ENCODE measurements at regions not wholly inside any gene's neighbourhood (a gene's known extent, or its start where the extent isn't known, plus 50 kb on each side); places are given as distances from the start of the nearest gene placed in this dataset.

DNA sequence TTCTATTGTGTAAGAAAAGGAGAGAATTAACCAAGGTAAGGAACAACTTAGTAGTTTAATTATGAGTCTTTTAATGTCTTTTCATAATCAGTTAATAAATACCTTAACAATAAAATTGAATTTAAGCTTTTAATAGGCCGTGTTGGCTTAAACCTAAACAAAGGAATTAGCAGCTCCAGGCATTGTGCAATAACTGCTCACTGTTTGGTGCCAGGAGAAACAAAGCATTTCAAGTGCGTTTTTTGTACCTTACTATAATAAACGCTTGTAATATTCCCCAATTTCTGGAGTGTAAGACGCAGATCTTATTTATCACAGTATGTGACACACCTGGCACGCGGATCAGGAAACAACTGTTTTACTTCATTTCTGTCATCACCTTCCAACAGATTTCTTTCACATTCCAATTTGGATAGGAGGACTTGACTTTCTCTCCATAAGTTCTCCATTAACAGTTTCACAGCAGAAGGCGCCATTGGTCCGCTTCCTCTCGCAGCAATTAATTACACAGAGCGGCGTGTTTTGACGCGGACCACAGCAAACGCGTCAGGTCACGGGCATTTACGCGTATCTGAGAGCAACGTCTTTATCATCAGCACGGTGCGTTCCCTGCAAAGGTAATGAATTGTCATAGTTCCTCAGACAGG lies 335.8 kb upstream of the NT5E start:
- no peaks in the 10 kb centered on the region for H3K4me1 ChIP-seq (ENCODE audit: control insufficient read depth, insufficient read depth, low read length)
- no peak overlapping the region for H2BK15ac ChIP-seq (ENCODE audit: low read depth, low read length)
- no peak overlapping the region for H3K4ac ChIP-seq (ENCODE audit: low read depth, low read length)
- ChIA-PET POLR2A (ENCODE audit: unreplicated experiment) (no interaction called here), CTCF (no interaction called here)
- H3K9me1 ChIP-seq (ENCODE audit: insufficient read depth, low read length), result no peaks in the 10 kb centered on the region
- H2BK5ac ChIP-seq (ENCODE audit: low read depth, low read length, poor library complexity, severe bottlenecking), result no peak overlapping the region
- no peak overlapping the region for H3K56ac ChIP-seq (ENCODE audit: extremely low read depth, insufficient read depth, low read length)
- H2AFZ ChIP-seq (replicated peaks; ENCODE audit: low read length, poor library complexity), result peak overlapping the region; percentile 40
- no peak overlapping the region for H3K18ac ChIP-seq (ENCODE audit: low read depth, low read length)
- H3K27me3 ChIP-seq (ENCODE audit: control insufficient read depth, insufficient read depth, low read length), result peaks cover 2% of the 10 kb centered on the region
- DNase-seq (no peak), ATAC-seq (ENCODE audit: low read depth) (no peak)
- no peak overlapping the region for H4K8ac ChIP-seq (ENCODE audit: low read depth in 2 of 2, low read length in 2 of 2)
- H3K9me3 ChIP-seq (ENCODE audit: control insufficient read depth, insufficient read depth, low read length), result no peaks in the 10 kb centered on the region
- no peak overlapping the region for H2BK120ac ChIP-seq (ENCODE audit: low read depth, low read length)
- H2AK5ac ChIP-seq (ENCODE audit: low read depth, low read length), result no peak overlapping the region
- dilution Hi-C loops (cut with HindIII; ENCODE audit: low sequenced_read_pairs, unreplicated experiment), result no loop called here
- no peaks in the 10 kb centered on the region for H3K79me1 ChIP-seq (ENCODE audit: low read depth in 1 of 2, low read length in 2 of 2)
- intact Hi-C loops (cut with micrococcal nuclease), result no loop called here
- no TSS peak for BruUV-seq (replicated peaks)
- in situ Hi-C loops (cut with MboI; ENCODE audit: low sequenced_read_pairs), result no loop called here
- no CpG with 5 or more reads among the region's 21 CpGs for WGBS, 2 experiments (ENCODE audit: extremely low coverage in 2 of 2, insufficient read length in 1 of 2)
- H3K4me3 ChIP-seq (ENCODE audit: insufficient read depth, low read depth, low read length), result no peak overlapping the region
- TF ChIP-seq CHD1 (IDR thresholded peaks at IDR 0.05; ENCODE audit: low read depth, low read length) (no peak), POLR2A (IDR thresholded peaks at IDR 0.05; ENCODE audit: low read depth, low read length) (no peak), USF2 (IDR thresholded peaks at IDR 0.05; ENCODE audit: low read depth, low read length) (no peak), CEBPB (IDR thresholded peaks at IDR 0.05; ENCODE audit: low read depth, low read length) (peak; percentile 73), RCOR1 (IDR thresholded peaks at IDR 0.05; ENCODE audit: insufficient replicate concordance, low read length) (no peak), MAZ (IDR thresholded peaks at IDR 0.05; ENCODE audit: borderline replicate concordance, low read depth, low read length) (no peak)
- no peak overlapping the region for H3K23ac ChIP-seq (ENCODE audit: low read depth, low read length)
- no peak overlapping the region for H3K9ac ChIP-seq (ENCODE audit: low read depth, low read length)
- H3K27ac ChIP-seq (ENCODE audit: insufficient read depth, low read length), result no peak overlapping the region
- no peak overlapping the region for H4K91ac ChIP-seq (ENCODE audit: insufficient read depth, low read depth, low read length)
- no peak overlapping the region for H3K14ac ChIP-seq (replicated peaks; ENCODE audit: low read depth, low read length)
- H3K4me2 ChIP-seq (ENCODE audit: low read depth, low read length), result peak overlapping the region; percentile 7
- H3K36me3 ChIP-seq (ENCODE audit: control insufficient read depth, insufficient read depth, low read length), result no peaks in the 10 kb centered on the region
- no peak overlapping the region for H4K5ac ChIP-seq (ENCODE audit: low read depth, low read length)
- H2BK20ac ChIP-seq (ENCODE audit: low read depth, low read length), result no peak overlapping the region
- no peaks in the 10 kb centered on the region for H4K20me1 ChIP-seq (ENCODE audit: insufficient read depth, low read length)
- H2AK9ac ChIP-seq (replicated peaks; ENCODE audit: low read depth, low read length, poor library complexity), result no peak overlapping the region

Measured in IMR-90 (cell line).